GM13976 (cell line): ENCODE measurements at regions not wholly inside any gene's neighbourhood (a gene's known extent, or its start where the extent isn't known, plus 50 kb on each side); places are given as distances from the start of the nearest gene placed in this dataset.

Experiments used
- DNase-seq: peaks from one replicate; pipeline ENCODE4 v3.0.0; 2012; ENCODE audit warnings: low spot score
- CTCF ChIP-seq: IDR thresholded peaks from 2 replicates; pipeline ENCODE4 v1.5.1; 2012; ENCODE audit warnings: borderline replicate concordance, mild to moderate bottlenecking; ENCODE audit not compliant: insufficient read depth; ENCODE audit errors: extremely low read depth, missing control alignments, control extremely low read depth
- in situ Hi-C: fragments of 300-500 bp; cut with MboI; formaldehyde crosslinking; loops from one replicate; pipeline ENCODE4 v1.12.0; 2022; ENCODE audit warnings: low sequenced_read_pairs, mixed read lengths, inconsistent platforms; ENCODE audit not compliant: unreplicated experiment

- no peak for DNase-seq
- in situ Hi-C loops, result no loop called here
These were observed 240.6 kb upstream of the LMCD1 start for GRCh38 chr3:8261018-8261417.

GRCh38 chr3:8266730-8267131, 234.9 kb upstream of the LMCD1 start:
- in situ Hi-C loops, result no loop called here
- no peak for DNase-seq
- no peak for TF ChIP-seq CTCF

More at GRCh38 chr3:8261018-8261417, 240.6 kb upstream of the LMCD1 start:
- TF ChIP-seq CTCF, result no peak

- no peak for DNase-seq
- in situ Hi-C loops, result no loop called here
- TF ChIP-seq CTCF, result no peak
These were observed 228.1 kb upstream of the LMCD1 start for GRCh38 chr3:8273479-8273878.

GRCh38 chr3:8276056-8276455, 225.6 kb upstream of the LMCD1 start:
- in situ Hi-C loops, result no loop called here
- TF ChIP-seq CTCF, result no peak
- no peak for DNase-seq

- no peak for DNase-seq
- TF ChIP-seq CTCF, result no peak
- in situ Hi-C loops, result no loop called here
These were observed 225.1 kb upstream of the LMCD1 start for GRCh38 chr3:8276506-8276905.

- in situ Hi-C loops, result no loop called here
- DNase-seq, result no peak
- no peak for TF ChIP-seq CTCF
These were observed 223.2 kb upstream of the LMCD1 start for GRCh38 chr3:8278448-8278847.

- DNase-seq, result no peak
- in situ Hi-C loops, result no loop called here
- TF ChIP-seq CTCF, result no peak
These were observed 222.1 kb upstream of the LMCD1 start for GRCh38 chr3:8279476-8279875.
